ENCODE measurements at regions not wholly inside any gene's neighbourhood (a gene's known extent, or its start where the extent isn't known, plus 50 kb on each side); places are given as distances from the start of the nearest gene placed in this dataset.

DNA sequence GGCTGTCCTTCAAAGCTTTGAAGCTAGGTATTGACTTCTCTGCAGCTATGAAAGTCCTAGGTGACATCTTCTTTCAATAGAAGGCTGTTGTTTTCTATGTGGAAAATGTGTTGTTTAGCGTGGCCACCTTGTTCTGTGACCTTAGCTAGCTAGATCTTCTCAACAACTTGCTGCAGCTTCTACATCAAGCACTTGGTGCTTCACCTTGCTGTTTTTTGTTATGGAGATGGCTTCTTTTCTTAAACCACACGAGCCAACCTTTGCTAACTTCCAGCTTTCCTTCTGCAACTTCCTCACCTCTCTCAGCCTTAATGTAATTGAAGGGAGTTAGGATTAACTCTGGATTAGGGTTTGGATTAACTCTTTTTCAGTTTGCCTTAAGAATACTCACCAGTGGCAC, 128.6 kb upstream of the MMS22L start:
- no peak for ATAC-seq (ENCODE audit: insufficient number of reproducible peaks, low FRiP score, low read depth)
- Histone ChIP-seq H3K27ac (no peak overlapping the region), H3K36me3 (no peaks in the 10 kb centered on the region), H3K4me3 (no peak overlapping the region), H3K27me3 (replicated peaks; ENCODE audit: insufficient read depth) (no peaks in the 10 kb centered on the region), H3K9me3 (no peaks in the 10 kb centered on the region), H3K4me1 (ENCODE audit: control insufficient read depth in 1 of 2, low read depth in 2 of 2) (no peaks in the 10 kb centered on the region)
- no peak for DNase-seq (ENCODE audit: low spot score)
- TF ChIP-seq CTCF (IDR thresholded peaks at IDR 0.05) = no peak

- Histone ChIP-seq H3K9me3 (no peaks in the 10 kb centered on the region), H3K36me3 (no peaks in the 10 kb centered on the region), H3K27ac (no peak overlapping the region), H3K27me3 (replicated peaks; ENCODE audit: insufficient read depth) (no peaks in the 10 kb centered on the region), H3K4me1 (ENCODE audit: control insufficient read depth in 1 of 2, low read depth in 2 of 2) (no peaks in the 10 kb centered on the region), H3K4me3 (no peak overlapping the region)
- DNase-seq (ENCODE audit: low spot score) = no peak
- TF ChIP-seq CTCF (IDR thresholded peaks at IDR 0.05) = no peak
- no peak for ATAC-seq (ENCODE audit: insufficient number of reproducible peaks, low FRiP score, low read depth)
Observed at GRCh38 chr6:97412511-97412910, 129.5 kb upstream of the MMS22L start.

GRCh38 chr6:97422171-97422570, 139.2 kb upstream of the MMS22L start:
- TF ChIP-seq CTCF (IDR thresholded peaks at IDR 0.05) = no peak
- Histone ChIP-seq H3K9me3 (no peaks in the 10 kb centered on the region), H3K4me3 (no peak overlapping the region), H3K4me1 (ENCODE audit: control insufficient read depth in 1 of 2, low read depth in 2 of 2) (no peaks in the 10 kb centered on the region), H3K27ac (no peak overlapping the region), H3K27me3 (replicated peaks; ENCODE audit: insufficient read depth) (no peaks in the 10 kb centered on the region), H3K36me3 (no peaks in the 10 kb centered on the region)
- DNase-seq (ENCODE audit: low spot score) (no peak), ATAC-seq (ENCODE audit: insufficient number of reproducible peaks, low FRiP score, low read depth) (no peak)

- DNase-seq (ENCODE audit: low spot score) (no peak), ATAC-seq (ENCODE audit: insufficient number of reproducible peaks, low FRiP score, low read depth) (no peak)
- H3K4me1 ChIP-seq (ENCODE audit: control insufficient read depth in 1 of 2, low read depth in 2 of 2) = no peaks in the 10 kb centered on the region
- no peak overlapping the region for H3K4me3 ChIP-seq
- H3K36me3 ChIP-seq = no peaks in the 10 kb centered on the region
- H3K9me3 ChIP-seq = no peaks in the 10 kb centered on the region
- no peaks in the 10 kb centered on the region for H3K27me3 ChIP-seq (replicated peaks; ENCODE audit: insufficient read depth)
- TF ChIP-seq CTCF (IDR thresholded peaks at IDR 0.05) = no peak
- no peak overlapping the region for H3K27ac ChIP-seq
Observed at GRCh38 chr6:97423190-97423589, 140.2 kb upstream of the MMS22L start.

GRCh38 chr6:97427648-97428047, 144.6 kb upstream of the MMS22L start:
- TF ChIP-seq CTCF (IDR thresholded peaks at IDR 0.05) = no peak
- H3K9me3 ChIP-seq = no peaks in the 10 kb centered on the region
- H3K36me3 ChIP-seq = no peaks in the 10 kb centered on the region
- no peak overlapping the region for H3K27ac ChIP-seq
- DNase-seq (ENCODE audit: low spot score) (no peak), ATAC-seq (ENCODE audit: insufficient number of reproducible peaks, low FRiP score, low read depth) (no peak)
- H3K4me1 ChIP-seq (ENCODE audit: control insufficient read depth in 1 of 2, low read depth in 2 of 2) = no peaks in the 10 kb centered on the region
- H3K27me3 ChIP-seq (replicated peaks; ENCODE audit: insufficient read depth) = no peaks in the 10 kb centered on the region
- H3K4me3 ChIP-seq = no peak overlapping the region
